ENCODE measurements at regions not wholly inside any gene's neighbourhood (a gene's known extent, or its start where the extent isn't known, plus 50 kb on each side); places are given as distances from the start of the nearest gene placed in this dataset.
A peak's percentile ranks its signal among the peaks of the same experiment; 100 is the strongest.

DNA sequence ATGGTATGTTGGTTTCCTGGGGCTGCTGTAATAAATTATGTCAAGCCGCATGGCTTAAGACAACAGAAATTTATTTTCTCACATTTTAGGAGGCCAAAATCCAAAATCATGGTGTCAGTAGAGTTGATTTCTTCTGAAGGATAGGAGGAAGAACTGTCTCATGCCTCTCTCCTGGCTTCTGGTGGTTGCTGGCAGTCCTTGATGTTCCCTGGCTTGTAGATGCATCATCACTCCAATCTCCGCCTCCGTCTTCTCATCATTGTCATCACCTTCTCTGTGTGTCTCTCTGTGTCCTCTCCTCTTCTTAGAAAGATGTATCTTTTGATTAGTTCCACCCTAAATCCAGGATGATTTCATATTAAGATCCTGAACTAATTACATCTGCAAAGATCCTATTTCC lies 124.7 kb upstream of the CTTNBP2NL start:
- H3K36me3 ChIP-seq (ENCODE audit: insufficient read depth, low read length), result no peaks in the 10 kb centered on the region
- H3K36me3 Mint-ChIP-seq, result no peaks in the 10 kb centered on the region
- H3K4me1 ChIP-seq (ENCODE audit: insufficient read depth, low read length), result no peaks in the 10 kb centered on the region
- ChIA-PET POLR2A (ENCODE audit: partially characterized antibody) (no interaction called here), CTCF (ENCODE audit: partially characterized antibody) (no interaction called here)
- no peak overlapping the region for H3K4me3 ChIP-seq (ENCODE audit: low read length in 2 of 2)
- intact Hi-C loops (cut with micrococcal nuclease), result no loop called here
- DNase-seq, result no peak
- peaks cover 21 to 32% of the 10 kb centered on the region in 2 donors for H3K27me3 Mint-ChIP-seq
- H3K9me3 Mint-ChIP-seq, result peaks cover 0 to 19% (median 11%) of the 10 kb centered on the region in 8 donors
- H3K27ac Mint-ChIP-seq, result no peak overlapping the region
- H3K4me3 Mint-ChIP-seq, result no peak overlapping the region
- no peaks in the 10 kb centered on the region for H3K27me3 ChIP-seq (ENCODE audit: insufficient read depth, low read length)
- no peaks in the 10 kb centered on the region for H3K4me1 Mint-ChIP-seq
- no peak overlapping the region for H3K27ac ChIP-seq (ENCODE audit: low read depth, low read length)
- H3K9me3 ChIP-seq (ENCODE audit: control insufficient read depth in 1 of 2, low read length in 2 of 2), result no peaks in the 10 kb centered on the region

GRCh38 chr1:112272101-112272772 lies 123.8 kb upstream of the CTTNBP2NL start:
- H3K27me3 ChIP-seq (ENCODE audit: insufficient read depth, low read length), result no peaks in the 10 kb centered on the region
- POLR2A ChIA-PET (ENCODE audit: partially characterized antibody), result no interaction called here
- CTCF ChIA-PET (ENCODE audit: partially characterized antibody), result no interaction called here

DNA sequence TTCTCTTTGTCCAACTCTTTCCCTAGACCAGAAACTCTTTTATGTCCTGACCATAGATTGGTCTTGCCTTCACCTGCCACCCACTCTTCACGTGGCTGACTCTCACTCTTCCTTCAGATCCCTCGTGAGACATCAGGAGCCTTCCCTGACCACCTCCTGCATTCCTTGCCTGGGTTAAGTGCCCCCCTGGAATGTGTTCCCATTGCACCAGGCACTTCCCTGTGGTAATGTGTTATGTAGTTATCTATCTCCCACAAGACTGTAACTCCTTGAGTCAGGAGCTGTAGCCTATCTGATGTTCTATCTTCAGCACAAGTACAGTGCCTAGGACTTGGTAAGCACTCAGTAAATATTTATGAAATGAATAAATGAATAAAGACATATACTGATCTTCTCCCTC lies 111.2 kb upstream of the CTTNBP2NL start:
- no peak overlapping the region for H3K27ac ChIP-seq (ENCODE audit: low read depth, low read length)
- no peaks in the 10 kb centered on the region for H3K36me3 ChIP-seq (ENCODE audit: insufficient read depth, low read length)
- no peak for DNase-seq
- H3K4me3 ChIP-seq (ENCODE audit: low read length in 2 of 2), result no peak overlapping the region
- intact Hi-C loops (cut with micrococcal nuclease), result no loop called here
- ChIA-PET CTCF (ENCODE audit: partially characterized antibody) (no interaction called here), POLR2A (ENCODE audit: partially characterized antibody) (no interaction called here)
- no peaks in the 10 kb centered on the region for H3K9me3 ChIP-seq (ENCODE audit: control insufficient read depth in 1 of 2, low read length in 2 of 2)
- Mint-ChIP-seq H3K4me3 (no peak overlapping the region), H3K27ac (no peak overlapping the region), H3K9me3 (peaks cover 0 to 4% (median 0%) of the 10 kb centered on the region in 8 donors), H3K27me3 (peaks cover 16 to 19% of the 10 kb centered on the region in 2 donors), H3K36me3 (no peaks in the 10 kb centered on the region), H3K4me1 (no peaks in the 10 kb centered on the region)
- no peaks in the 10 kb centered on the region for H3K27me3 ChIP-seq (ENCODE audit: insufficient read depth, low read length)
- H3K4me1 ChIP-seq (ENCODE audit: insufficient read depth, low read length), result no peaks in the 10 kb centered on the region

More at GRCh38 chr1:112272101-112272772, 123.8 kb upstream of the CTTNBP2NL start:
- H3K36me3 Mint-ChIP-seq, result no peaks in the 10 kb centered on the region
- Histone ChIP-seq H3K36me3 (ENCODE audit: insufficient read depth, low read length) (no peaks in the 10 kb centered on the region), H3K4me3 (ENCODE audit: low read length in 2 of 2) (no peak overlapping the region), H3K4me1 (ENCODE audit: insufficient read depth, low read length) (no peaks in the 10 kb centered on the region), H3K27ac (ENCODE audit: low read depth, low read length) (no peak overlapping the region), H3K9me3 (ENCODE audit: control insufficient read depth in 1 of 2, low read length in 2 of 2) (no peaks in the 10 kb centered on the region)
- H3K4me3 Mint-ChIP-seq, result peak overlapping the region in 1 of 8 donors; percentile 9
- DNase-seq, result no peak
- intact Hi-C loops (cut with micrococcal nuclease), result no loop called here
- H3K27me3 Mint-ChIP-seq, result peaks cover 21 to 33% of the 10 kb centered on the region in 2 donors
- peaks cover 0 to 19% (median 11%) of the 10 kb centered on the region in 8 donors for H3K9me3 Mint-ChIP-seq
- no peaks in the 10 kb centered on the region for H3K4me1 Mint-ChIP-seq
- H3K27ac Mint-ChIP-seq, result no peak overlapping the region

- ChIA-PET POLR2A (ENCODE audit: partially characterized antibody) (no interaction called here), CTCF (ENCODE audit: partially characterized antibody) (no interaction called here)
- Histone ChIP-seq H3K9me3 (ENCODE audit: control insufficient read depth in 1 of 2, low read length in 2 of 2) (no peaks in the 10 kb centered on the region), H3K4me1 (ENCODE audit: insufficient read depth, low read length) (no peaks in the 10 kb centered on the region), H3K4me3 (ENCODE audit: low read length in 2 of 2) (no peak overlapping the region), H3K27me3 (ENCODE audit: insufficient read depth, low read length) (no peaks in the 10 kb centered on the region), H3K27ac (ENCODE audit: low read depth, low read length) (no peak overlapping the region), H3K36me3 (ENCODE audit: insufficient read depth, low read length) (no peaks in the 10 kb centered on the region)
- Mint-ChIP-seq H3K27me3 (peaks cover 18 to 19% of the 10 kb centered on the region in 2 donors), H3K4me3 (no peak overlapping the region), H3K4me1 (no peaks in the 10 kb centered on the region), H3K9me3 (peaks cover 0 to 6% (median 0%) of the 10 kb centered on the region in 8 donors), H3K27ac (no peak overlapping the region), H3K36me3 (no peaks in the 10 kb centered on the region)
- DNase-seq, result no peak
- intact Hi-C loops (cut with micrococcal nuclease), result no loop called here
These were observed 110.7 kb upstream of the CTTNBP2NL start for GRCh38 chr1:112285316-112285715.

- Mint-ChIP-seq H3K27ac (no peak overlapping the region), H3K4me3 (no peak overlapping the region), H3K36me3 (no peaks in the 10 kb centered on the region), H3K27me3 (peaks cover 18 to 19% of the 10 kb centered on the region in 2 donors), H3K9me3 (peaks cover 0 to 6% (median 0%) of the 10 kb centered on the region in 8 donors), H3K4me1 (no peaks in the 10 kb centered on the region)
- Histone ChIP-seq H3K36me3 (ENCODE audit: insufficient read depth, low read length) (no peaks in the 10 kb centered on the region), H3K27me3 (ENCODE audit: insufficient read depth, low read length) (no peaks in the 10 kb centered on the region), H3K4me1 (ENCODE audit: insufficient read depth, low read length) (no peaks in the 10 kb centered on the region), H3K27ac (ENCODE audit: low read depth, low read length) (no peak overlapping the region), H3K4me3 (ENCODE audit: low read length in 2 of 2) (no peak overlapping the region), H3K9me3 (ENCODE audit: control insufficient read depth in 1 of 2, low read length in 2 of 2) (no peaks in the 10 kb centered on the region)
- intact Hi-C loops (cut with micrococcal nuclease), result no loop called here
- POLR2A ChIA-PET (ENCODE audit: partially characterized antibody), result no interaction called here
- CTCF ChIA-PET (ENCODE audit: partially characterized antibody), result no interaction called here
- no peak for DNase-seq
These were observed 110.3 kb upstream of the CTTNBP2NL start for GRCh38 chr1:112285746-112286145.

DNA sequence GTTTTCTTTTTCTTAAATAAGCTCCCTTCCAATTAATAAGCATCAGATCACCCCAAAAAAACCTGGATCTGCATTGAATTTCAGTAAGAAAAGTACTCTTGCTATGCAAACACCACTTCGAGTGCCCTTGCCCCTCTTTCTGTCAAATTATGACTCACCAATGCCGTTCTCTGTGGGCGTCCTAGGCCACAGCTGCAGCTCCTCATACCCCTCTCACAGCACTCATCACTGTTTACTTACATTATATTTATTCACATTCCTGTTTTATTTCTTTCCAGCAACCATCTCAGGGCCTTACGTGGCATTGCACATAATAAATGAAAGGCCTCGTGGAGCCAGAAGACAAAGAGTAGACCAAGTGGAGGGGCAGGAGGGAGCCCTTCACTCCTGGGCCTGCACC lies 99.1 kb upstream of the CTTNBP2NL start:
- Mint-ChIP-seq H3K9me3 (peaks cover 2 to 22% (median 9%) of the 10 kb centered on the region in 8 donors), H3K27ac (no peak overlapping the region), H3K27me3 (peaks cover 8 to 16% of the 10 kb centered on the region in 2 donors), H3K4me3 (no peak overlapping the region), H3K36me3 (no peaks in the 10 kb centered on the region), H3K4me1 (no peaks in the 10 kb centered on the region)
- H3K4me3 ChIP-seq (ENCODE audit: low read length in 2 of 2), result no peak overlapping the region
- H3K27me3 ChIP-seq (ENCODE audit: insufficient read depth, low read length), result no peaks in the 10 kb centered on the region
- ChIA-PET CTCF (ENCODE audit: partially characterized antibody) (interaction anchor here (1.0 kb wide), 1 partner anchor 72 kb away, joined by 3 read pairs; no protein-coding TSS in a partner anchor), POLR2A (ENCODE audit: partially characterized antibody) (no interaction called here)
- no peaks in the 10 kb centered on the region for H3K4me1 ChIP-seq (ENCODE audit: insufficient read depth, low read length)
- no peak for DNase-seq
- intact Hi-C loops (cut with micrococcal nuclease), result no loop called here
- no peaks in the 10 kb centered on the region for H3K9me3 ChIP-seq (ENCODE audit: control insufficient read depth in 1 of 2, low read length in 2 of 2)
- no peak overlapping the region for H3K27ac ChIP-seq (ENCODE audit: low read depth, low read length)
- no peaks in the 10 kb centered on the region for H3K36me3 ChIP-seq (ENCODE audit: insufficient read depth, low read length)

GRCh38 chr1:112297536-112297935 lies 98.5 kb upstream of the CTTNBP2NL start:
- CTCF ChIA-PET (ENCODE audit: partially characterized antibody), result interaction anchor here (1.0 kb wide), 1 partner anchor 72 kb away, joined by 3 read pairs; no protein-coding TSS in a partner anchor
- Histone ChIP-seq H3K36me3 (ENCODE audit: insufficient read depth, low read length) (no peaks in the 10 kb centered on the region), H3K4me3 (ENCODE audit: low read length in 2 of 2) (no peak overlapping the region), H3K27ac (ENCODE audit: low read depth, low read length) (no peak overlapping the region), H3K27me3 (ENCODE audit: insufficient read depth, low read length) (no peaks in the 10 kb centered on the region), H3K4me1 (ENCODE audit: insufficient read depth, low read length) (no peaks in the 10 kb centered on the region), H3K9me3 (ENCODE audit: control insufficient read depth in 1 of 2, low read length in 2 of 2) (no peaks in the 10 kb centered on the region)
- H3K27ac Mint-ChIP-seq, result no peak overlapping the region
- POLR2A ChIA-PET (ENCODE audit: partially characterized antibody), result no interaction called here
- peaks cover 2 to 19% (median 9%) of the 10 kb centered on the region in 8 donors for H3K9me3 Mint-ChIP-seq
- intact Hi-C loops (cut with micrococcal nuclease), result no loop called here
- no peak overlapping the region for H3K4me3 Mint-ChIP-seq
- no peaks in the 10 kb centered on the region for H3K36me3 Mint-ChIP-seq
- no peak for DNase-seq
- H3K27me3 Mint-ChIP-seq, result peaks cover 6 to 16% of the 10 kb centered on the region in 2 donors
- H3K4me1 Mint-ChIP-seq, result no peaks in the 10 kb centered on the region
